Testis (tissue), 2 donors: ENCODE measurements at regions not wholly inside any gene's neighbourhood (a gene's known extent, or its start where the extent isn't known, plus 50 kb on each side); places are given as distances from the start of the nearest gene placed in this dataset.

Experiments used
- CTCF ChIP-seq, 3 experiments: fragments of 450-650 bp in 2 of 3; fragments of 200-600 bp in 1 of 3; sonication (generic) in 1 of 3; IDR thresholded peaks; one replicate each; pipeline ENCODE4 v1.5.1; 2016 to 2019; ENCODE audit warnings: antibody characterized with exemption in 3 of 3, mild to moderate bottlenecking in 2 of 3, moderate library complexity in 1 of 3
- POLR2A ChIP-seq: fragments of 450-650 bp; IDR thresholded peaks from one replicate; pipeline ENCODE4 v1.6.1; 2017; ENCODE audit warnings: antibody characterized with exemption, mild to moderate bottlenecking, moderate library complexity

- TF ChIP-seq CTCF (IDR thresholded peaks at IDR 0.05) (no peak), POLR2A (no peak)
These were observed 423.6 kb upstream of the MDFIC2 start for GRCh38 chr3:70736009-70736408.
